ENCODE measurements at regions not wholly inside any gene's neighbourhood (a gene's known extent, or its start where the extent isn't known, plus 50 kb on each side); places are given as distances from the start of the nearest gene placed in this dataset.

DNA sequence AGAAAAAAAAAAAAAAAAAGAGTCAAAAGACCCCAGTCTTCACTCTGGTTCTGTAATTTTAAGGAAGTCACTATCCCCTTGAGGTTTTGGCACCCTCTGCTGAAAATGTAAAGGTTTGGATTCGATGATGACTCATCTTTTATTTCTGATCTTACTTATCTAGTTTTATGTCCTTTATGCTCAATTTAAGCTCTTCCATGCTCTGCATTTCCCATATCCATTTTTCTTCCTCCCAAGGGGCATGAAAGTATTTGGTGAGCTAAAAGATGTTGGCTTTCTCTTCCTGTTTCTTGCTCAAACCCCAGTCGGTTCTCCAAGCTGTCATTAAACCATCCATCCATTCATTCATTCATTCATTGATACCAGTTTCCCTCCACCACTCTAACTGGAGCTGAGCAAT is 61.0 kb upstream of the CDON start:
- H3K27me3 ChIP-seq (ENCODE audit: control insufficient read depth, insufficient read depth, low read length) = peaks cover 11% of the 10 kb centered on the region
- no peaks in the 10 kb centered on the region for H3K36me3 ChIP-seq (ENCODE audit: insufficient read depth, low read length)
- no peak overlapping the region for H3K9ac ChIP-seq (ENCODE audit: low read depth, low read length)

DNA sequence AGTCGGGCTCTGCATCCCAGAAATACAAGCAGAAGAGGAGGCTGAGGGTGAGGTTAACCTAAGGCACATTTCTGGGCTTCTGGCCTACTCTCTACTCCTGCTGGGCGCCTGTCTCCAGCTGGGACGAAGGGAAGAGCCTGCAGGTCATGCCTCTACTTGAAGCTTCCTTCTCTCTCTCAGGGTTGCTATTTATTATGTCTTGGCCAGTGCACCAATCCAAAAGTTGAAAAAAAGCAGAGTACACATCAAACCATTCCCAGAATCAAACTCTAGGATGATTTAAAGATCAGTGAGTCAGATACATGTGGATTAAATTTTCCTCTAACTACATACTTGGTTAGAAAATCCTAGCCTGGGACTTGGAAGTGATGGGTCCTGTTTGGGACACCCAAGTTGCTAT is 60.2 kb upstream of the CDON start:
- peaks cover 3% of the 10 kb centered on the region for H3K27me3 ChIP-seq (ENCODE audit: control insufficient read depth, insufficient read depth, low read length)
- H3K9ac ChIP-seq (ENCODE audit: low read depth, low read length) = no peak overlapping the region
- no peaks in the 10 kb centered on the region for H3K4me1 ChIP-seq (ENCODE audit: control insufficient read depth, insufficient read depth, low read length)
- H3K4me2 ChIP-seq (ENCODE audit: low read length) = no peak overlapping the region
- no peaks in the 10 kb centered on the region for H3K36me3 ChIP-seq (ENCODE audit: insufficient read depth, low read length)
- H3K4me3 ChIP-seq (ENCODE audit: low read length) = no peak overlapping the region
- H3K9me3 ChIP-seq (replicated peaks; ENCODE audit: low read length) = no peaks in the 10 kb centered on the region

More for the DNA sequence above, 61.0 kb upstream of the CDON start:
- H3K9me3 ChIP-seq (replicated peaks; ENCODE audit: low read length) = no peaks in the 10 kb centered on the region
- no peak overlapping the region for H3K4me3 ChIP-seq (ENCODE audit: low read length)
- no peaks in the 10 kb centered on the region for H3K4me1 ChIP-seq (ENCODE audit: control insufficient read depth, insufficient read depth, low read length)
- no peak overlapping the region for H3K4me2 ChIP-seq (ENCODE audit: low read length)

DNA sequence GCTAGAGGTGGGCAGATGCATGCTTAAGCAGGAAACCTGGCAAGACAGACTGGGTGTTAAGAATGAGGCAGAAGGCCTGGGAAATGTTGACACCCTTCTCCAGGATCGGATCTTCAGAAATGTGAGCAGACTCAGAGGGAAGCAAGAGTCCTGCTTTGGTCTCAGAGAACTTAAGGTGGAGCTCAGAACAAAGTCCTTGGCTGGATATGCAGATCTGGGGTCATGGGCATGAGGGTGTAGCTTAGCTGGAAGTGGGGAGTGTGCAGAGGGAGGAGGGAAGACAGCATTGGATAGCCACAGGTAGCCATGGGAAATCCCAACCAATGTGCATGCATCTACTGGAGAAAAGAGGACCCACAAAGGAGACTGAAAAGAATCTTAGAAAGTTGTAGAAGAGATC is 58.6 kb upstream of the CDON start:
- Histone ChIP-seq H3K9ac (ENCODE audit: low read depth, low read length) (no peak overlapping the region), H3K4me3 (ENCODE audit: low read length) (no peak overlapping the region), H3K36me3 (ENCODE audit: insufficient read depth, low read length) (no peaks in the 10 kb centered on the region), H3K4me2 (ENCODE audit: low read length) (no peak overlapping the region), H3K27me3 (ENCODE audit: control insufficient read depth, insufficient read depth, low read length) (no peaks in the 10 kb centered on the region), H3K9me3 (replicated peaks; ENCODE audit: low read length) (no peaks in the 10 kb centered on the region), H3K4me1 (ENCODE audit: control insufficient read depth, insufficient read depth, low read length) (peaks cover under 1% of the 10 kb centered on the region)

DNA sequence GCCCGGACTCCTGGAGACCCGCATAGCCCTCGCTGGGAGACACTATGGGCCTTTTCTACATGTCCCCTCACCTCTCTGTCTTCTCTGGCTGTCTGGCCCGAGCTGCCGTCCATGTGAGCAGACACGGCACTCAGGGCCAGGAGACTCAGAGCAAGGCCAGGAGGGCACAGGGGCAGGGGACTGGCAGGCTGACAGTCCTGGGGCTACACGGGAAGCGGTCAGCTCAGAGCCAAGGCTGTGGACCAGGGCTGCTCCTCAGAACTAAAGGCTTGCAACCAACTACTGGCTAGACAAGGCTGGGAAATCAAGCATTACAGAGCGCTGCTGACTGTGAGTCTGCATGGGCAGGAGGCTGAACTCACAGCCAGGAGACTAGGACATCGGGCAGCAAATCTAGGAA is 56.1 kb upstream of the CDON start:
- Histone ChIP-seq H3K9ac (ENCODE audit: low read depth, low read length) (no peak overlapping the region), H3K9me3 (replicated peaks; ENCODE audit: low read length) (no peaks in the 10 kb centered on the region), H3K36me3 (ENCODE audit: insufficient read depth, low read length) (no peaks in the 10 kb centered on the region), H3K4me1 (ENCODE audit: control insufficient read depth, insufficient read depth, low read length) (peaks cover 25% of the 10 kb centered on the region), H3K4me2 (ENCODE audit: low read length) (no peak overlapping the region), H3K4me3 (ENCODE audit: low read length) (no peak overlapping the region), H3K27me3 (ENCODE audit: control insufficient read depth, insufficient read depth, low read length) (no peaks in the 10 kb centered on the region)

DNA sequence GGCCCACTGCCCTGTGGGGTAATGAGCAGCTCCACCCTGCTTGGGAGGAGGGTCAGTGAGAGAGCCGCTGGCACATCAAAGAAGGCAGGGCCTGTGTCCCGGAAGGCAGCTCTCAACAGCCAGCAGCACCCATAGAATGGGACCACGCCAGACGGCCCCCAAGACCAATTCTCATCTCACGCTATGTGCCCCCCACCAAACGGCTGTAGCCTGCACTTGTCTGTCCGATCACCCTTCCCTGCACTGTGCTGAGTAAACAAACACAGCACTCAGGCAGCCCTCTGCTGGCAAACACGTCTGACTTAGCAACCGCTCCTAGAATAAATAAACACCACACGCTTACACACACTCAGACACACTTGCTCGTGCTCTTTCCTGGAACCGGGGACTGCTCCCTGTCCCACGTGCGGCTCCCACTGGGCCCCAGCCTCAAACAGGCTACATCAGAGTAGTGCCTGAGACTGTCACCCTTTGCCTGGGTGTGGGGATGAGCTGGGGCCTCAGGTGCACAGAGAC is 53.2 kb upstream of the CDON start:
- H3K9ac ChIP-seq (ENCODE audit: low read depth, low read length) = no peak overlapping the region
- peak overlapping the region; percentile 42 for H3K4me2 ChIP-seq (ENCODE audit: low read length)
- peaks cover 49% of the 10 kb centered on the region for H3K4me1 ChIP-seq (ENCODE audit: control insufficient read depth, insufficient read depth, low read length)
- no peak overlapping the region for H3K4me3 ChIP-seq (ENCODE audit: low read length)
- H3K36me3 ChIP-seq (ENCODE audit: insufficient read depth, low read length) = no peaks in the 10 kb centered on the region
- peaks cover 3% of the 10 kb centered on the region for H3K27me3 ChIP-seq (ENCODE audit: control insufficient read depth, insufficient read depth, low read length)
- H3K9me3 ChIP-seq (replicated peaks; ENCODE audit: low read length) = no peaks in the 10 kb centered on the region

DNA sequence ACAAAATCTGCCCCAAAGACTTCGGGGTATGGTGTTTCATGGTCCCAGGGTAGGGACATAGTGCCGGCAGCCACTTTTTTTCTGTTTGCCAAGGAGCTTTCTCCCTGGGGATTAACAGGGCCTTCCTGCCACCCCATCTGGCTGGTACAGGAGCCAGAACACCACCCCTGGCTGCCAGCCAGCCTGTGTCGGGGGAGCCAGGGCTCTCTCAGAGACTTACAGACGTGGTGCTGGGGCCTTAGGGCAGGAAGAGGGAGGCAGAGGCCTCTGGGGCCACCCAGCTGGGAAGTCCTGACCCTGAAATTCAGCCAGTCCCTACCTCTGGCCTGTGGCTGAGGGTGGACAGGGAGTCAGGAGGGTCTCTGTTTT is 52.4 kb upstream of the CDON start:
- H3K4me2 ChIP-seq (ENCODE audit: low read length) = peak overlapping the region; percentile 42
- H3K27me3 ChIP-seq (ENCODE audit: control insufficient read depth, insufficient read depth, low read length) = peaks cover 3% of the 10 kb centered on the region
- H3K9me3 ChIP-seq (replicated peaks; ENCODE audit: low read length) = no peaks in the 10 kb centered on the region
- peak overlapping the region; percentile 46 for H3K9ac ChIP-seq (ENCODE audit: low read depth, low read length)
- H3K36me3 ChIP-seq (ENCODE audit: insufficient read depth, low read length) = no peaks in the 10 kb centered on the region
- H3K4me3 ChIP-seq (ENCODE audit: low read length) = no peak overlapping the region
- peaks cover 57% of the 10 kb centered on the region for H3K4me1 ChIP-seq (ENCODE audit: control insufficient read depth, insufficient read depth, low read length)

DNA sequence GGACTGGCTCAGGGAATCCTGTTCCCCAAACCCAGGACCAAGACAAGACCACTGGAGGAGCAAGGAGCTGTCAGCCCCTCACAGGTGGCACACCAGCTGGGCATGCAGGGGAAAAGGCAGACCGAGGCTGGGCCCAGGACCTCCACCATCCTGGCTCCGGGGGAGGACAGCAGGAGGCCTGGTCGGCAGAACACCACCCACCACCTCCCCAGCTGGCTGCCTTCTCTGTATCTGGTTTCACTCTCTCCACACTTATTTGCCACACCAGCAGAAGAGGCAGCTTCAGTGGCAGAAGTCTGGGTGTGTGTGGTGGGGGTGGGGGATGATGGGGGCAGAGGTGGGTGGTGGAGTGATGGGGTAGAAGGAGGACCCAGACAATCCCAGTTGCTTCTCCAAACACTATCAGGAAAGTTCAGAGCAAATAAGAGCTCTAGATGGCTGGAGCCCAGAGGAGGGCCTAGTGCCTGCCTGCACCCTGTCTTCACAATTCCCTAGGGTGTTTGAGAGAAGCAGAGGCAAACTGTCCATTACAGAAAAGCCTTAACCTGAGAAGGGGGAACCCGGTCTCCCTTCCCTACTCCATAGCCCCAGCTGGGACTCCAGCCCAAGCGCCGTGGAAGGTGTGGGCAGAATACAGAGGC is 51.9 kb upstream of the CDON start:
- H3K4me2 ChIP-seq (ENCODE audit: low read length) = peak overlapping the region; percentile 61
- H3K9ac ChIP-seq (ENCODE audit: low read depth, low read length) = peak overlapping the region; percentile 46
- H3K9me3 ChIP-seq (replicated peaks; ENCODE audit: low read length) = no peaks in the 10 kb centered on the region
- no peaks in the 10 kb centered on the region for H3K36me3 ChIP-seq (ENCODE audit: insufficient read depth, low read length)
- peak overlapping the region; percentile 1 for H3K4me3 ChIP-seq (ENCODE audit: low read length)
- peaks cover 3% of the 10 kb centered on the region for H3K27me3 ChIP-seq (ENCODE audit: control insufficient read depth, insufficient read depth, low read length)
- peaks cover 62% of the 10 kb centered on the region for H3K4me1 ChIP-seq (ENCODE audit: control insufficient read depth, insufficient read depth, low read length)

DNA sequence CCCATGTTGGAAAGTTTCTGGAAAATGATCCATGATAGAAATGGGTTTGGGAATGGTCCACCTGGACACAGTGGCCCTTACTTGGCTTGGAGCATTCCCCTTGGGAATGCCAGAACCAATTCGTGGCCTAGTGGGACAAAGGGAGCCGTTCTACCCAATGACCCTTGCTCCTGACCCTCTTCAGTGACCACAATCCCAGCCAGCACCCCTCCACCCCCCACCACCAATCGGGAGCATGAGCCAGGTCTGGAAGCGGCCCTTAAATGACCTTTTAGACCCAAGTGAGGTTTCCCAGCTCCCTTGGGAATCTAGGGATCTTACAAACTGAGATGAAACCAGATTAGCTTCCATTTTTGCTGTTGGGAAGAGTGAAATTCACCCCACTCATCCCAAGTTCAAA is 51.3 kb upstream of the CDON start:
- Histone ChIP-seq H3K36me3 (ENCODE audit: insufficient read depth, low read length) (no peaks in the 10 kb centered on the region), H3K9me3 (replicated peaks; ENCODE audit: low read length) (no peaks in the 10 kb centered on the region), H3K27me3 (ENCODE audit: control insufficient read depth, insufficient read depth, low read length) (peaks cover 3% of the 10 kb centered on the region), H3K9ac (ENCODE audit: low read depth, low read length) (peak overlapping the region; percentile 26), H3K4me1 (ENCODE audit: control insufficient read depth, insufficient read depth, low read length) (peaks cover 67% of the 10 kb centered on the region), H3K4me2 (ENCODE audit: low read length) (peak overlapping the region; percentile 61), H3K4me3 (ENCODE audit: low read length) (peak overlapping the region; percentile 1)

DNA sequence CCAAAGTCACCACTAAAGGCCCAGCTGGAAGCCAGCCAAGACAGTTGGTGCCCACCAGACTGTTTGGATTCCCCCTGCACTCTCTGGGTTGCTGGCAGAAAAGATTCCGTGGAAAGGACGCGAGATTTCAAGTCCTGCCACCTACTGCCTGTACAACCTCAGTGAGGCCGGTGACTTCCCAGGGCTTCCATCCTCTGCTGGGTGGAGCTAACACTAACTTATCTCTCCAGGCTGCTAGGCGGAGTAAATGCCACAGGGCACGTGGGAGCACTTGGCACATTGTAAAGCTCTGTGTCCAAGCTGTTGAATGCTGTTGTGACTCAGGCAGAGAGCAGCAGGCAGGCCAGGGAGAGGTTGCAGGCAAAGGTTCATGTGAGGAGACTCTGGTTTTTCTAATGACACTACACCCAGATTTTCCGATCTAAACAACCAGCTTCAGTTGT is 50.9 kb upstream of the CDON start:
- Histone ChIP-seq H3K4me2 (ENCODE audit: low read length) (peak overlapping the region; percentile 61), H3K9ac (ENCODE audit: low read depth, low read length) (peak overlapping the region; percentile 26), H3K27me3 (ENCODE audit: control insufficient read depth, insufficient read depth, low read length) (peaks cover 3% of the 10 kb centered on the region), H3K9me3 (replicated peaks; ENCODE audit: low read length) (no peaks in the 10 kb centered on the region), H3K36me3 (ENCODE audit: insufficient read depth, low read length) (no peaks in the 10 kb centered on the region), H3K4me3 (ENCODE audit: low read length) (no peak overlapping the region), H3K4me1 (ENCODE audit: control insufficient read depth, insufficient read depth, low read length) (peaks cover 67% of the 10 kb centered on the region)

DNA sequence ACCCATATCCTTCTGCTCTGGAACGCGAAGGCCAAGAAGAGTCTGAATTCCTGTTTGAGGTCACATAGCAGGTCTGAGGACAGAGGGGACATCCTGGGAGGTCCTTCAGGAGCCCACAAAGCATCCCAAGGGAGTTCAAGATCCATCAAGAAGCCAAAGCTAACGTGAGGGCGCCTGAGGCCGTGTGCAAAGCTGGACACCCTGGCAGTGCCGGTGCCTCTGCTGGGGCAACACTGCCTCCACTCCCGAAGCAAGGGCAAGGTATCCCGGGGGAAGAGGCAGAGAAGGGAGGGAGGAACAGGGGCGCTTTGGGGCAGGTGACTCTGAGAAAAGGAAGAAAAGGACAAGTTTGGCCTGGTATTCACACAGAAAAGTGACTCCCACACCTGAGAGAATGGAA is 50.3 kb upstream of the CDON start:
- H3K36me3 ChIP-seq (ENCODE audit: insufficient read depth, low read length) = no peaks in the 10 kb centered on the region
- H3K9ac ChIP-seq (ENCODE audit: low read depth, low read length) = peak overlapping the region; percentile 2
- no peaks in the 10 kb centered on the region for H3K9me3 ChIP-seq (replicated peaks; ENCODE audit: low read length)
- peak overlapping the region; percentile 47 for H3K4me2 ChIP-seq (ENCODE audit: low read length)
- no peak overlapping the region for H3K4me3 ChIP-seq (ENCODE audit: low read length)
- peaks cover 3% of the 10 kb centered on the region for H3K27me3 ChIP-seq (ENCODE audit: control insufficient read depth, insufficient read depth, low read length)
- H3K4me1 ChIP-seq (ENCODE audit: control insufficient read depth, insufficient read depth, low read length) = peaks cover 67% of the 10 kb centered on the region

DNA sequence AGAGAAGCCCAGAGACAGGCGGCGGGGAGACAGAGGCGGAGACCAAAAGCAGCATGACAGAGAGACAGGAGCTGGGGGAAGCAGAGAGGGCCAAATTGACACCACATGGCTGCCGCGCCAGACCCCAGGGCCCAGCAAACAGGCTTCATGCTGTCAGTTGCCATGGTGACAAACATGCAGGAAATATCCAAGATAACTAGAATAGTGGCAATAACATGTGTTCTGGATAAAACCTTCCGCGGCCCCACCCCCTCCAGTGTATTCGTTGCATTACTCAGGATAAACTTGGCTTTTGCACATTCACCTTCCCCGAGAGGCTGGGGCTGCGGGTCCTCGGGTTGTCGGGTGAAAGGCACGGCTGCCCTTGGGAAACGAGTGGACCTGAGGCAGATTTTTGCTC is 49.9 kb upstream of the CDON start:
- Histone ChIP-seq H3K9ac (ENCODE audit: low read depth, low read length) (no peak overlapping the region), H3K4me2 (ENCODE audit: low read length) (no peak overlapping the region)

More for the DNA sequence above, 49.9 kb upstream of the CDON start:
- H3K4me1 ChIP-seq (ENCODE audit: control insufficient read depth, insufficient read depth, low read length) = peaks cover 67% of the 10 kb centered on the region
- no peak overlapping the region for H3K4me3 ChIP-seq (ENCODE audit: low read length)
- no peaks in the 10 kb centered on the region for H3K36me3 ChIP-seq (ENCODE audit: insufficient read depth, low read length)
- peaks cover 3% of the 10 kb centered on the region for H3K27me3 ChIP-seq (ENCODE audit: control insufficient read depth, insufficient read depth, low read length)
- H3K9me3 ChIP-seq (replicated peaks; ENCODE audit: low read length) = no peaks in the 10 kb centered on the region

Data from skeletal muscle satellite cell (primary cell).